NCI-H2196 treated with DMSO at 0.1 percent for 48 hours (cell line): ENCODE measurements at regions not wholly inside any gene's neighbourhood (a gene's known extent, or its start where the extent isn't known, plus 50 kb on each side); places are given as distances from the start of the nearest gene placed in this dataset.

ENCODE experiments used
- DNase-seq: peaks from one replicate; lab custom pipeline; 2025; ENCODE audit not compliant: unreplicated experiment; lab: John Stamatoyannopoulos, UW

GRCh38 chrY:15397556-15398280, 873.4 kb downstream of the NLGN4Y start:
- no peak for DNase-seq

DNA sequence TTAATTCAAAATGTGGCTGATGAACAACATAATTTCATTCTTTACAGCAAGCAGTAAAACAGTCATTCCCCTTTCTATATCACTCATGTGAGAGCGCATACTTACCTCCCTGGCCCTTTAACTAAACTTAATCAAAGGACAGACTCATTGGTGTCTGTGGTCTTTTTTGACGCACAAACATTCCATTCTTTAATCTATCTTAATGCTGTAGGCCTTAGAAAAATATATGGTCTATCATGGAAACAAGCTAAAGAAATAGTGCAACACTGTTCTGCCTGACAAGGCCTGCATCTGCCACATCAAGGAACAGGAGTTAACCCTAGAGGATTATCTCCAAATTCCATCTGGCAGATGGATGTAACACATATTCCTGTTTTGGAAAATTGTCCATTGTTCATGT, 878.1 kb downstream of the NLGN4Y start:
- no peak for DNase-seq

- no peak for DNase-seq
Observed at GRCh38 chrY:15404551-15404950, 880.2 kb downstream of the NLGN4Y start.

DNA sequence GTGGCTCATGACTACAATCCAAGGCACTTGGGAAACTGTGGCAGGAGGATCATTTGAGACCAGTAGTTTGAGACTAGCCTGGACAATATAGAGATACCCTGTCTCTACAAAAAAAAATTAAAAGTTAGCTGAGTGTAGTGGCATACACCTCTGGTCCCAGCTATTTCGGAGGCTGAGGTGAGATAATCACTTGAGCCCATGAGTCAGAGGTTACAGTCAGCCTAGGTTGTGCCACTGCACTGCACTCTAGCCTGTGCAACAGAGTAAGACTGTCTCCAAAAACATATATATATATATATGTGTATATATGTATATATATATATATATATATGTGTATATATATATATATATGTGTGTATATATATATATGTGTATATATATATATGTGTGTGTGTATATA, 890.8 kb downstream of the NLGN4Y start:
- DNase-seq = no peak

GRCh38 chrY:15418613-15419012, 894.3 kb downstream of the NLGN4Y start:
- no peak for DNase-seq

DNA sequence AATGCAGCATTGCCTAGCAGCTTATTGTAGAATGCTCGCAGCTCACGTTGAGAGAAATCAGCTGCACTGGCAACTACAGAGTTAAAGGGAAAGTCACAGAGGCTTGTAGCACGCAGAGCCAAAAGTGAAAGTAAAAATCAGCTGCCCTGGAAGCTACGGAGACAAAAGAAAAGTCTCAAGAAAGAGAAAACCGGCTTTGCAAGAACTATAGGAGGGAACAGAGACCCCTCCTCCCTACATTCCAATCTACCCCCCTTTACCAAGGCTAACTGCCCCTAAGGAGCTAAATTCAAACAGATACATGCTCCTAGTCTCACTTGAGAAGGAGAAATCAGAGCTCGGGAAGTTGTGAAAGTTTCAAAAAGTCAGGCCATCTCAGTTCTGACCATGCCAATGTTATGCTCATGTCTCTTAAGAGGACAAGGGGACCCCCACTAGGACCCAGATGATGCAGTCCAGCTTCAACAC, 900.4 kb downstream of the NLGN4Y start:
- no peak for DNase-seq

GRCh38 chrY:15440021-15440695, 915.8 kb downstream of the NLGN4Y start:
- DNase-seq = no peak

DNA sequence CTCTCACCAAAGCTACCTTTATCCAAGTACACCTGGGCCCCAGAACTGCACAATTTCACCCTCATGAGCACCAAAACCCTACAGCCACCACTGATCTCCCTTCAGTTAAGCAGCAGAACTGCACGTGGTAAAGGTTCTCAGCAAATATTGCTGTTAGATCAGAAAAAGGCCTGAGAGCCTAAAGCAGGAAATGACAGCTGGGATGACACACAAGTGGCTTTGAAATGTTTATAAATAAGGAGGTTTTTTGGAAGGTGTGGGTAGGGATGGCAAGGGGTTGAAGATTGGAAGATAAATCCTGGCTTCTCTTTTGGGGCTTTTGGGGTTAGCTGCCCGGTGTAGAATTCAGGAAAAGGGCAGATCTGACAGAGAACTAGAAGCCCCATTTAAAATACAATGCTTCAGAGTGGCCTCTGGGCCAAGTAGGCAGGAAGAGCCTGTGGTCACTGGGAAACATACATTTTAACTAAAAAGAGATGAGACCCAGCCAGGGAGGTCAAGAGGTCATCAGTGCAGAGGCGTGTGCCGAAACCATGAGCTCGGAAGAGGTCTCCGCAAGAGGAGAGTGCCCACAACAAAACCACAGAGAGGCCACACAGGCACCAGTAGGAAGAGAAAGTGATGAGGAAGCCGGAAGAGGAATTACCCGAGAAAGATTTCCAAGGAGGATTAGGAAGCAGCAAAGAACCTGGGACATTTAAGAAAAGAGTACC, 916.5 kb downstream of the NLGN4Y start:
- DNase-seq = no peak

DNA sequence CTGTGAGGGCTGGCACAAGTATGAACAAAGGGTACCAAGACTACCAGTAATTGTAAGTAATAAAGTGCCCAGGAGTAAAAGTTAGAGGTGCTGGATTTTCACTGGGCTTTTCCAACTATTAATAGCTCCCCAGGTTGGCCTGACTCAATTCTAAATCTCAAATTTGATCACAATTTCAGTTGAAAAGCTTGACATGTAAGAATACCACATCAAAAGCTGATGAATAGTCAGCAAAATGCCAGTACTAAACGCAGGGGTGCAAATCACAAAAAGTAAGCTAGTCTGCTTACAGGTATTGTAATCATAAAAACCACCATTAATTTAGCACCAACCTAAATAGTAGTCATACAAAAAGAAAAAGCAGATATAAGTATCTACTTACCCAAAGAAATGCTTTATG, 917.5 kb downstream of the NLGN4Y start:
- DNase-seq = no peak

DNA sequence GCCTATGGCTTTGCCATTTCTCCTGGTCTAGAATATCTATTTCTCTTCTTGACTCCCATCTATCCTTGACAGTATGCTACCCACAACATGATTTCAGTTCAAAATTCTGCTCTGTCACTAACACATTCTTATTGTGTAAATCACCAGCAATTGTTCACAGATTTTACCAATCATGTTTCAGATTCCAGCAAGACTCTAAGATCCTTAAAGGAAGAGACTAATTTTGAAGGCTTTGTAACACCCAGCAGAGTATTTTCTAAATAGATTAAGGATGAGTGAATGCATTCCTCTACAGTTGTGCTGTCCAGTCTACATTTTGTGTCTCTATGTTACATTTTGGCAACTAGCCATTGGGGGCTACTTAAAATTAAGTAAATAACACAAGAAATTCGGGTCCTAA, 921.5 kb downstream of the NLGN4Y start:
- no peak for DNase-seq

DNA sequence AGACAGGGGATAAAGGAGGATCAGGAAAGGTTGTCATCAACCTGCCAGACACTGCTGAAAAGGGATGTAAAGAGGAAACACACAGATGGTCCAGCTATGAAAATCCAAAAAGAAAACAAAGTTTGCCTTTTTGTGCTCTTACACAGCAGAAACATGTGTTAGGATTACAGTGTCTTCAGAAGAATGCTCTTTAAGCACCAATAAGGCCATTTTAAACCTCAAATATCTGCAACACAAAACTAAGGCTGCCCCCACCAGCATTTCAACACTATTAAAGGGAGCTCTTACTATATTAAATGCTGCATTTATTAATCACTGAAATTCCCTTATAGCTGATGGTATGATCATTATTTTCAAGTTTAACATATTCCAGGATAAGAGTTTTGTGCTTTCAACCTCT, 922.5 kb downstream of the NLGN4Y start:
- no peak for DNase-seq

DNA sequence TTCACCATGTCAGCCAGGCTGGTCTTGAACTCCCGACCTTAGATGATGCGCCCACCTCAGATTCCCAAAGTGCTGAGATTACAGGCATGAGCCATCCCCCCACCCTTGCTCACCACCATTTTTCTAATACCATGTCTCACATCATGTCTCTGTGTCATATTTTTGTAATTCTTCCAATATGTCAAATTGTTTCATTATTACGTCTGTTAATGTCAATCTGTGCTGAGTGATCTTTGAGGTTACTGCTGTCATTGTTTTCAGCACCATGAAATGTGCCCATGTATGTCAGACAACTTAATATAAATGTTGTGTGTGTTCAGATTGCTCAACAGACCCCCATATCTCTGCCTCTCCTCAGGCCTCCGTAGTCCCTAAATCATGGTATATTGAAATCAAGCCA, 923.6 kb downstream of the NLGN4Y start:
- DNase-seq = no peak

DNA sequence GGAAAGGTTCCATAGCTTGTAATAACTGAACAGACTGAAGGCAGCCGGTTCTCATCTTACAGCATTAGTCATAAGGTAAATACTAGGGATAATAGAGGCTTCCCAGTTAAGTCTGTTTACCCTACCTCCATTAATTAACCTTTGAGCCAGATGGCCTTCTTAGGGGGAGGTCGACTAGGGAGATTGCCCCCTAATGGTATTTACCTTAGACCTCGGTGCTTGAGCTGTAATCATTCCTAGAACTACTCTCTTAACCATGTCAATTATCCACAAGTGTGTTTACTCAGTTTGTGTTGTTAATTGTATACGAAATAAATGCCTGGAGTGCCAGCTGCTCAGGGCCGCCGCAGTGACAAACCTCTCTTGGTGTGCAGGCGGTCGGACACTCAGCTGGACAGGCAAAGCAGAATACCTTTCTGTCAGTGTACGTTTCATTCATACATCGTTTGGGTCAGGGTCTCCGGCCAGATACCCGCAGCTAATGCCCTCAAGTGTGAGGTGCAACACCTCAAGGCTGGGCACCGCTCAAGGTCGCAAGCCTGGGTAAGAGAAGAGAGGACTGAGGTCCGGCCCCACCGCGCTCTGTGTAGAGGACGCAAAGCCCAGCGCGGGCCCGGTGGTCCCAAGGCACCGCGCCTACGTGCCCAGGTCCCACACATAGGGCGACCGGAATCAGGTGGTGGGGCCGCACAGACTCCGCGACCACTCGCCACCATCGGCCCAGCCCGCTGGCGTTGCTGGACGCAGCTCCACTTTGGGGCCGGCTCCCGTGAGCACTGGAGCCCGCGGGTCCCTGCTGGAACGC, 931.0 kb downstream of the NLGN4Y start:
- DNase-seq = peak; percentile 13

- DNase-seq = no peak
Observed at GRCh38 chrY:15455980-15456469, 931.7 kb downstream of the NLGN4Y start.

DNA sequence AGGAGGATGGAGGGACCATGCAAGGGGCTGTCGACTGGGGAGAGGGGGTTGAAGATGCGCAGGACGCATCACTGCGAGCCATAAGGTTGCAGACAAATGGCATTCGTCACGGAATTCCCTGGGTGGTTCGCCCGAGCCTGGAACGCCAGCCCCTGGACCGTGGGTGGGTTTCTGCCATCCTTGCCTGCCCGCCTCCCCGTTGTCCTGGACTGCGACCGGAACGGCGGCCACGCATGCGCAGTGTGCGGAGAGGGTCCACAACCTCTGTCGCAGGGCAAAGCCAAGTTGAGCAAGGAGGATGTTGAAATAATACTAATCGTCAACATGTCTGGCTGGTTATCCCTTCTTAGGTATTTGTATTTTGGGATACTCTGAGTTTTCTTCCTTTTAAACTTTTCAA, 932.2 kb downstream of the NLGN4Y start:
- DNase-seq = no peak

DNA sequence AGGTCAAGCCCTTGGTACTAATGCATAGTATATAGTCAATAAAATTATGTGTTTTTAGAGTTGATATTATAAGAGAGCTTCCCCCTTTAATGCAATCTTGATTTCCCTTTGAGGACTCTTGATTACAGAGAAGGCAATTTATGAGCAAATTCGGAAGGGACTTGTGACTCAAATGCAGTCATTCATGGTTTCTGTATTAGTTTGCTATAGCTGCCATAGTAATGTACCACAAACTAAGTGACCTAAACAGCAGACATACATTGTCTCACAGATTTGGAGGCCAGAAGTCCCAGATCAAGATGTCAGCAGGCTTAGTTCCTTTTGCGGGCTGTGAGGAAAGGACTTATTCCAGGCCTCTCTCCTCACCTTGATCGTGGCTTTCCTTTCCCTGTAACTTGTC, 933.4 kb downstream of the NLGN4Y start:
- DNase-seq = no peak

DNA sequence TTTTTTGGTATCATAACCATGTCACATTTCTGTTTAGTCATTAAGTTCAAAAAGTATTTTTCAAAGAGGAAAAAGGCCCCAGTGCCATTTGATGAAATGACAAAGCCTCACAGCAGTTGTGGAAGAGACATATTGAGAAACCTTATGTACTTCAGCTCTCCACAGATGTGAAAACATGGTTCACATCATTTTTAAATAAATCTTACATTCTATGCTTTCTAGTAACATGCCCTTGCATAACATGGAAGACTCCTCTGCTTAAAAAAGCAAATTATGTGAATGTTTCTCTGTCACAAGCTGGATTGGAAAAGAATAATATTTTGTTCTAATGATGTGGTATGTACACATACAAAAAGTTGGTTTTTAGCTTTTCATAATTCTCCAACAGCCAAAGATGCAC, 934.1 kb downstream of the NLGN4Y start:
- no peak for DNase-seq

DNA sequence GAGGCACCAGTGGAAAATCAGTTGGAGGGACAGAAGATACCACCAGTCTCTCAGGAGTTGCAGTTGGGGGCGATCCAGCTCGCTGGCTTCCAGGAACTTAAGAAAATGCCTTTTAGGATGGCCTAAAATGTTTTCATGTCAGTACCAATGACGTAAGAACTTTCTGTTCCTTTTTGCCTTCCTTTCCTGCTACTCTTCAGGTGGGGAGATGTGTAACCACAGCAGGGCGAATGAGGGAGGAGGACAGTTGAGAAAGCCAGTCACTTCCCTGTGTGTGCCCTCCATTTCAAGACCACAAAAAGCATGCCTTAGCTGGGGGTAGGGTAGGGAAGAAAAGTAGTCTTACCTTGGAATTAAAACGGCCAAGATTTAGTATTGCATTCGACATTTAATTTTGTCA, 941.6 kb downstream of the NLGN4Y start:
- no peak for DNase-seq

DNA sequence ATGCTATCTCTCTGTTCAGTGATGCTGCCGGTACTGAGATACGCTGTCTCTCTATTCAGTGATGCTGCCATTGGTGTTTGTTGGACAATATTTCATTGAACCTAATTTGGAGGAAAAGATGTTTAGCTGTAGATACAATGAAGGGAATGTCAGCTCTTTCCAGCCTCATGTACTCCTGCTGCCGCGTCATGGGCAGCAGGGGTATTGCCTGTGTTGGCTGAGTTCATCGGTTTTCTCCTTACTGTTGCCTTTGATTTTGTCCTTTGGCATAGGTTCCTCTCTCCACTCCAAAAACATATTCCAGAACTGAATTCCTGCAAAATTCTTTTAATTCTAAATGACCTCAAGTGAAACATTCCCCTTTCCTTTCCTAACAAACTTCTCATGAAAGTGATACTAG, 942.6 kb downstream of the NLGN4Y start:
- DNase-seq = no peak

DNA sequence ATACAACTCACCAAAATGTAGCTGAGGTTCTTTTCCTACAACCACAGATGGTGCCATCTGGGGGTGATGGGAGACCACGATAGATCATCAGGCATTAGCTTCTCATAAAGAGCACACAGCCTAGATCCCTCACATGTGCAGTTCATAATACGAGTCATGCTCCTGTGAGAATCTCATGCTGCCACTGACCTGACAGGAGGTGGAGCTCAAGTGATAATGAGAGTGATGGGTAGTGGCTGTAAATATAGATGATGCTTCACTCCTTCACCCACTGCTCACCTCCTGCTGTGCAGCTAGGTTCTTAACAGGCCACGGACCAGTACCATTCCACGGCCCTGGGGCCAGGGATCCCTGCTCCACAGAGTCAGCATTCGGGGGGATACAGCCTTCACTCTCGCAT, 943.8 kb downstream of the NLGN4Y start:
- no peak for DNase-seq

- no peak for DNase-seq
Observed at GRCh38 chrY:15471371-15471770, 947.0 kb downstream of the NLGN4Y start.
